ENCODE measurements at regions not wholly inside any gene's neighbourhood (a gene's known extent, or its start where the extent isn't known, plus 50 kb on each side); places are given as distances from the start of the nearest gene placed in this dataset.

- TF ChIP-seq, protein P1, sequence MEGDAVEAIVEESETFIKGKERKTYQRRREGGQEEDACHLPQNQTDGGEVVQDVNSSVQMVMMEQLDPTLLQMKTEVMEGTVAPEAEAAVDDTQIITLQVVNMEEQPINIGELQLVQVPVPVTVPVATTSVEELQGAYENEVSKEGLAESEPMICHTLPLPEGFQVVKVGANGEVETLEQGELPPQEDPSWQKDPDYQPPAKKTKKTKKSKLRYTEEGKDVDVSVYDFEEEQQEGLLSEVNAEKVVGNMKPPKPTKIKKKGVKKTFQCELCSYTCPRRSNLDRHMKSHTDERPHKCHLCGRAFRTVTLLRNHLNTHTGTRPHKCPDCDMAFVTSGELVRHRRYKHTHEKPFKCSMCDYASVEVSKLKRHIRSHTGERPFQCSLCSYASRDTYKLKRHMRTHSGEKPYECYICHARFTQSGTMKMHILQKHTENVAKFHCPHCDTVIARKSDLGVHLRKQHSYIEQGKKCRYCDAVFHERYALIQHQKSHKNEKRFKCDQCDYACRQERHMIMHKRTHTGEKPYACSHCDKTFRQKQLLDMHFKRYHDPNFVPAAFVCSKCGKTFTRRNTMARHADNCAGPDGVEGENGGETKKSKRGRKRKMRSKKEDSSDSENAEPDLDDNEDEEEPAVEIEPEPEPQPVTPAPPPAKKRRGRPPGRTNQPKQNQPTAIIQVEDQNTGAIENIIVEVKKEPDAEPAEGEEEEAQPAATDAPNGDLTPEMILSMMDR (IDR thresholded peaks at IDR 0.05): no peak
- TF ChIP-seq POLR2A (IDR thresholded peaks at IDR 0.05): no peak
Measured at GRCh38 chr2:12083713-12084419, 337.4 kb downstream of the LPIN1 start.
